NCI-H460 (cell line): ENCODE measurements at regions not wholly inside any gene's neighbourhood (a gene's known extent, or its start where the extent isn't known, plus 50 kb on each side); places are given as distances from the start of the nearest gene placed in this dataset.

Experiments used
- DNase-seq: peaks from one replicate; pipeline ENCODE4 v3.0.0-alpha.2; 2016; ENCODE audit warnings: low read depth; ENCODE audit errors: extremely low read depth

GRCh38 chr10:52678611-52679010 lies 94.0 kb downstream of the MBL2 start:
- DNase-seq = no peak

GRCh38 chr10:52679117-52679516 lies 93.5 kb downstream of the MBL2 start:
- DNase-seq = no peak

- no peak for DNase-seq
These were observed 89.8 kb downstream of the MBL2 start for GRCh38 chr10:52682766-52683165.

GRCh38 chr10:52683776-52684175 lies 88.8 kb downstream of the MBL2 start:
- DNase-seq = no peak

GRCh38 chr10:52688899-52689298 lies 83.7 kb downstream of the MBL2 start:
- DNase-seq = no peak

- DNase-seq = no peak
These were observed 76.4 kb downstream of the MBL2 start for GRCh38 chr10:52696232-52696631.

- no peak for DNase-seq
These were observed 70.9 kb downstream of the MBL2 start for GRCh38 chr10:52701647-52702046.

- no peak for DNase-seq
These were observed 69.1 kb downstream of the MBL2 start for GRCh38 chr10:52703451-52703850.

GRCh38 chr10:52703898-52704297 lies 68.7 kb downstream of the MBL2 start:
- no peak for DNase-seq

GRCh38 chr10:52706332-52707070 lies 66.1 kb downstream of the MBL2 start:
- no peak for DNase-seq
